Uterus (tissue), 3 donors: ENCODE measurements at regions not wholly inside any gene's neighbourhood (a gene's known extent, or its start where the extent isn't known, plus 50 kb on each side); places are given as distances from the start of the nearest gene placed in this dataset.
A peak's percentile ranks its signal among the peaks of the same experiment; 100 is the strongest.

Source experiments
- DNase-seq, 2 donors: peaks; one replicate each; pipeline ENCODE4 v3.0.0-alpha.2; 2019 to 2020
- H3K27ac ChIP-seq, 2 donors: fragments of 200-600 bp; sonication (generic); 1 replicate in 1 of 2; 2 replicates in 1 of 2; pipeline ENCODE4 v1.5.1; 2016 to 2018
- H3K27me3 ChIP-seq, 2 donors: fragments of 200-600 bp; sonication (generic); one replicate each; pipeline ENCODE4 v1.5.1; 2018 to 2019; ENCODE audit warnings: control low read depth in 1 of 2
- H3K36me3 ChIP-seq, 2 donors: fragments of 200-600 bp; sonication (generic); one replicate each; pipeline ENCODE4 v1.5.1; 2019; ENCODE audit warnings: control low read depth in 1 of 2
- H3K4me1 ChIP-seq, 2 donors: fragments of 200-600 bp; sonication (generic); one replicate each; pipeline ENCODE4 v1.5.1; 2018 to 2019; ENCODE audit warnings: control low read depth in 1 of 2
- H3K4me3 ChIP-seq, 2 donors: fragments of 200-600 bp; sonication (generic); 1 replicate in 1 of 2; 2 replicates in 1 of 2; pipeline ENCODE4 v1.5.1; 2018 to 2019; ENCODE audit warnings: mild to moderate bottlenecking in 1 of 2
- H3K9me3 ChIP-seq, 2 donors: fragments of 200-600 bp; sonication (generic); one replicate each; pipeline ENCODE4 v1.5.1; 2019; ENCODE audit warnings: control low read depth in 1 of 2
- CTCF ChIP-seq, 4 experiments: fragments of 200-600 bp in 2 of 4; fragments of 450-650 bp in 2 of 4; sonication (generic) in 2 of 4; IDR thresholded peaks; one replicate each; pipeline ENCODE4 v1.5.1; 2016 to 2019; ENCODE audit warnings: antibody characterized with exemption in 4 of 4, mild to moderate bottlenecking in 2 of 4, moderate library complexity in 1 of 4
- POLR2A ChIP-seq, 2 donors: fragments of 450-650 bp; IDR thresholded peaks; one replicate each; pipeline ENCODE4 v1.6.1; 2016; ENCODE audit warnings: antibody characterized with exemption in 2 of 2, mild to moderate bottlenecking in 1 of 2, moderate library complexity in 1 of 2
- intact Hi-C: fragments of 100-400 bp; cut with DNase I; formaldehyde crosslinking; loops from one replicate; pipeline ENCODE4 v1.15.1; 2023; ENCODE audit warnings: low total_unique reads
- donor health status: DM: yes; HTN: yes; CAD: no.

- TF ChIP-seq CTCF (IDR thresholded peaks at IDR 0.05) (no peak), POLR2A (IDR thresholded peaks at IDR 0.05) (no peak)
- intact Hi-C loops, result no loop called here
- no peaks in the 10 kb centered on the region for H3K36me3 ChIP-seq
Observed at GRCh38 chr13:95492044-95492801, 60.3 kb upstream of the CLDN10 start.

GRCh38 chr13:95494082-95494681 is 58.3 kb upstream of the CLDN10 start:
- Histone ChIP-seq H3K27me3 (no peaks in the 10 kb centered on the region), H3K4me3 (no peak overlapping the region), H3K36me3 (no peaks in the 10 kb centered on the region), H3K4me1 (no peaks in the 10 kb centered on the region), H3K9me3 (no peaks in the 10 kb centered on the region), H3K27ac (no peak overlapping the region)
- DNase-seq, result no peak
- no peak for TF ChIP-seq POLR2A (IDR thresholded peaks at IDR 0.05)
- TF ChIP-seq CTCF (IDR thresholded peaks at IDR 0.05), result peak; percentile 19 to 44 (median 26)
- intact Hi-C loops, result no loop called here

More at GRCh38 chr13:95492044-95492801, 60.3 kb upstream of the CLDN10 start:
- DNase-seq, result no peak
- Histone ChIP-seq H3K4me3 (no peak overlapping the region), H3K9me3 (no peaks in the 10 kb centered on the region), H3K27me3 (no peaks in the 10 kb centered on the region), H3K4me1 (no peaks in the 10 kb centered on the region), H3K27ac (no peak overlapping the region)

GRCh38 chr13:95496485-95496884 is 56.0 kb upstream of the CLDN10 start:
- no peaks in the 10 kb centered on the region for H3K4me1 ChIP-seq

GRCh38 chr13:95497381-95497807 is 55.1 kb upstream of the CLDN10 start:
- Histone ChIP-seq H3K36me3 (no peaks in the 10 kb centered on the region), H3K4me1 (no peaks in the 10 kb centered on the region), H3K4me3 (no peak overlapping the region), H3K9me3 (no peaks in the 10 kb centered on the region), H3K27ac (no peak overlapping the region), H3K27me3 (no peaks in the 10 kb centered on the region)
- DNase-seq, result no peak
- intact Hi-C loops, result no loop called here
- TF ChIP-seq CTCF (IDR thresholded peaks at IDR 0.05) (no peak), POLR2A (IDR thresholded peaks at IDR 0.05) (no peak)

More at GRCh38 chr13:95496485-95496884, 56.0 kb upstream of the CLDN10 start:
- Histone ChIP-seq H3K9me3 (no peaks in the 10 kb centered on the region), H3K27ac (no peak overlapping the region), H3K27me3 (no peaks in the 10 kb centered on the region), H3K4me3 (no peak overlapping the region), H3K36me3 (no peaks in the 10 kb centered on the region)
- TF ChIP-seq CTCF (IDR thresholded peaks at IDR 0.05), result no peak
- no peak for TF ChIP-seq POLR2A (IDR thresholded peaks at IDR 0.05)
- no peak for DNase-seq
- intact Hi-C loops, result no loop called here

- Histone ChIP-seq H3K4me1 (no peaks in the 10 kb centered on the region), H3K4me3 (no peak overlapping the region), H3K27ac (no peak overlapping the region), H3K36me3 (no peaks in the 10 kb centered on the region), H3K27me3 (no peaks in the 10 kb centered on the region), H3K9me3 (no peaks in the 10 kb centered on the region)
- TF ChIP-seq CTCF (IDR thresholded peaks at IDR 0.05) (no peak), POLR2A (IDR thresholded peaks at IDR 0.05) (no peak)
- DNase-seq, result no peak
- intact Hi-C loops, result no loop called here
Observed at GRCh38 chr13:95498886-95499285, 53.6 kb upstream of the CLDN10 start.
